Esophagus squamous epithelium (tissue), 5 donors: ENCODE measurements at regions not wholly inside any gene's neighbourhood (a gene's known extent, or its start where the extent isn't known, plus 50 kb on each side); places are given as distances from the start of the nearest gene placed in this dataset.

Experiments
- DNase-seq: peaks from one replicate; lab custom pipeline; 2025; lab: John Stamatoyannopoulos, UW
- H3K27ac ChIP-seq, 4 donors: fragments of 200-600 bp; sonication (generic); one replicate each; pipeline ENCODE4 v1.5.1; 2016 to 2019; ENCODE audit warnings: mild to moderate bottlenecking in 1 of 4
- H3K27me3 ChIP-seq, 4 donors: fragments of 200-600 bp; sonication (generic); 1 replicate in 3 of 4; 2 replicates in 1 of 4; pipeline versions ENCODE4 v1.5.1 to v1.6.0; 2017 to 2021; ENCODE audit warnings: antibody characterized with exemption in 1 of 4
- H3K36me3 ChIP-seq, 3 donors: fragments of 200-600 bp; sonication (generic); one replicate each; pipeline ENCODE4 v1.5.1; 2016 to 2019
- H3K4me1 ChIP-seq, 3 donors: fragments of 200-600 bp; sonication (generic); one replicate each; pipeline ENCODE4 v1.5.1; 2017 to 2019
- H3K4me3 ChIP-seq, 4 donors: fragments of 200-600 bp; sonication (generic); 1 replicate in 3 of 4; 2 replicates in 1 of 4; pipeline ENCODE4 v1.5.1; 2016 to 2019; ENCODE audit warnings: mild to moderate bottlenecking in 2 of 4, moderate library complexity in 1 of 4
- H3K9me3 ChIP-seq, 3 donors: fragments of 200-600 bp; sonication (generic); one replicate each; pipeline ENCODE4 v1.5.1; 2016 to 2019
- CTCF ChIP-seq, 6 experiments: fragments of 450-650 bp in 4 of 6; fragments of 200-600 bp in 2 of 6; sonication (generic) in 2 of 6; IDR thresholded peaks; one replicate each; pipeline ENCODE4 v1.5.1; 2016 to 2019; ENCODE audit warnings: antibody characterized with exemption in 6 of 6, mild to moderate bottlenecking in 4 of 6, moderate library complexity in 4 of 6
- POLR2A ChIP-seq, 4 donors: fragments of 450-650 bp; IDR thresholded peaks; one replicate each; pipeline ENCODE4 v1.6.1; 2017; ENCODE audit warnings: antibody characterized with exemption in 4 of 4, mild to moderate bottlenecking in 4 of 4, moderate library complexity in 3 of 4
- WGBS, 2 donors: methylation state at CpG; one replicate each; pipeline ENCODE4 v1.1.5; 2018; 5-methylcytosine and 5-hydroxymethylcytosine counted together
- intact Hi-C: fragments of 100-400 bp; cut with DNase I; formaldehyde crosslinking; loops from one replicate; pipeline ENCODE4 v1.15.0; 2022
- donor health status: DM: yes; HTN: yes; CAD: no.

DNA sequence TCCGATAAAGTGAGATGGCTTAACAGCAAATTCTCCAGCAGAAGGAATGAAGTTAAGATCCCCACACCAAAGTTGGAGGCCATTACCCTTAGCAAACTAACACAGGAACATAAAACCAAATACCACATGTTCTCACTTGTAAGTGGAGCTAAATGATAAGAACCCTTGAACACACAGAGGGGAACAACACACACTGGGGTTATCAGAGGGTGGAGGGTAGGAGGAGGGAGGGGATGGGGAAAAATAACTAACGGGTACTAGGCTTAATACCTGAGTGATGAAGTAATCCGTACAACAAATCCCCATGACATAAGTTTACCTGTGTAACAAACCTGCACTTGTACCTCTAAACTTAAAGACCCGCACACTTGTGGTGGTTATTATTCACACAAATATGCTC lies 240.4 kb upstream of the NAV3 start:
- no peaks in the 10 kb centered on the region for H3K4me1 ChIP-seq
- H3K27me3 ChIP-seq = no peaks in the 10 kb centered on the region
- no peak overlapping the region for H3K4me3 ChIP-seq
- H3K36me3 ChIP-seq = no peaks in the 10 kb centered on the region
- 59 to 72% methylated on average over 4 of the region's 4 CpGs for WGBS, 2 donors
- no peaks in the 10 kb centered on the region for H3K9me3 ChIP-seq
- no peak overlapping the region for H3K27ac ChIP-seq
- no peak for DNase-seq
- TF ChIP-seq POLR2A (IDR thresholded peaks at IDR 0.05) (no peak), CTCF (IDR thresholded peaks at IDR 0.05) (no peak)
- intact Hi-C loops = no loop called here

DNA sequence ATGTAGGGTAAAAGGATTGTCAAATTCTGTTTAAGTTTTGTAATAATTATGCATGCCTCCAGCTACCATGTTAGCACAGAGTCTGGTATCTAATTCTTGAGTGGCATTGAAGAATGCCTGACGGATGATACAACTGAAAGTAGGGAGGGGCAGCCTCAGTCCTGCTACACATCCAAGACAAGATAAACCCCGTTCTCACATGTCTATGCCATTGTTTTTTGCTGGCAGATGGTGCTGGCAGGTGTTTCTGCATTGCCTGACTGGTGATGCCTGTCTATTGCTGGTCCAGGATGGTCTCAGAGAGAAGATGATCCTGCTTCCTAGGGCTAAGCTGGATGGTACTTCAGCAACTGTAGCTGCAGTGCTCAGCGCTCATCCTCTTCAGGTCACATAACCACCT lies 245.8 kb upstream of the NAV3 start:
- Histone ChIP-seq H3K36me3 (no peaks in the 10 kb centered on the region), H3K4me3 (no peak overlapping the region), H3K27me3 (no peaks in the 10 kb centered on the region), H3K27ac (no peak overlapping the region), H3K9me3 (no peaks in the 10 kb centered on the region), H3K4me1 (no peaks in the 10 kb centered on the region)
- intact Hi-C loops = no loop called here
- DNase-seq = no peak
- WGBS, 2 donors = 63 to 73% methylated on average over 3 of the region's 3 CpGs
- no peak for TF ChIP-seq CTCF (IDR thresholded peaks at IDR 0.05)
- no peak for TF ChIP-seq POLR2A (IDR thresholded peaks at IDR 0.05)

DNA sequence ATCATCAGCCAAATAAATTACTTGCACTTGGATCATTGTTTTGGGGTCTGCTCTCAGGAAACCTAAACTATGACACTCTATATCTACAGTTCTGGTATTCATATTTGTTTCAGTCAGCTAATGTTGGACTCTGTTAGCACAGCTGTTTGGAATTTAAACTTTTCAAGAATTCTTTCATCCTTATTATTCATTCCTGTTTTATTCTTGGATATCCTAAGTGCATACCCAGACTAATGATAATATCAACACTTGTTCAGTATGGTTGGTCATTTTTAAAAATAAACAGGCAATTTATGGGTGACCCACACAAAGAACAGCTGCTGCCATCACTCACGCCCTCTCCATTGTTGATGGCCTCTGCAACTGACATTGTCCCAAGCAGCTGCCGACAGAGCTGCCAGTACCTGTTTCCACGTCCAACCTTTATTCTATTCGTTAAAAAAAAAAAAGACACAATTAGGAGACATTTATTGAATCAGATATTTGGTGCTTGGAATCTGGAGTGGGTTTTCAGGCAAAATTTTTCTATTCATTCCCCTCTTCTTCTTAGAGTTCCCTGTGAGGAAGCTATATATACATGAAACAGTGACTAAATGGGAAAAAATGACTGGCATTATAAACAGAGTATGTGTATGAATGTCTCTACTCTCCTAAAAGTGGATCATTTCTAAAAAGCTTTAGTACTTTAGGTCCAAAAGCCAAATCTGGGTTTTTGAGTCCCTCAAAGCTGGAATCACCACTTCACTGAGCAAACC lies 252.1 kb upstream of the NAV3 start:
- intact Hi-C loops = no loop called here
- Histone ChIP-seq H3K4me1 (no peaks in the 10 kb centered on the region), H3K4me3 (no peak overlapping the region), H3K36me3 (no peaks in the 10 kb centered on the region), H3K27me3 (no peaks in the 10 kb centered on the region), H3K27ac (no peak overlapping the region), H3K9me3 (no peaks in the 10 kb centered on the region)
- TF ChIP-seq POLR2A (IDR thresholded peaks at IDR 0.05) (no peak), CTCF (IDR thresholded peaks at IDR 0.05) (no peak)
- 34 to 49% methylated on average over 4 of the region's 4 CpGs for WGBS, 2 donors
- no peak for DNase-seq

- DNase-seq = no peak
- TF ChIP-seq CTCF (IDR thresholded peaks at IDR 0.05) = no peak
- TF ChIP-seq POLR2A (IDR thresholded peaks at IDR 0.05) = no peak
- Histone ChIP-seq H3K4me3 (no peak overlapping the region), H3K36me3 (no peaks in the 10 kb centered on the region), H3K27me3 (no peaks in the 10 kb centered on the region), H3K27ac (no peak overlapping the region), H3K4me1 (no peaks in the 10 kb centered on the region), H3K9me3 (no peaks in the 10 kb centered on the region)
- intact Hi-C loops = no loop called here
- WGBS, 2 donors = 68 to 73% methylated on average over 1 of the region's 1 CpG
Observed at GRCh38 chr12:77577791-77578190, 252.9 kb upstream of the NAV3 start.

DNA sequence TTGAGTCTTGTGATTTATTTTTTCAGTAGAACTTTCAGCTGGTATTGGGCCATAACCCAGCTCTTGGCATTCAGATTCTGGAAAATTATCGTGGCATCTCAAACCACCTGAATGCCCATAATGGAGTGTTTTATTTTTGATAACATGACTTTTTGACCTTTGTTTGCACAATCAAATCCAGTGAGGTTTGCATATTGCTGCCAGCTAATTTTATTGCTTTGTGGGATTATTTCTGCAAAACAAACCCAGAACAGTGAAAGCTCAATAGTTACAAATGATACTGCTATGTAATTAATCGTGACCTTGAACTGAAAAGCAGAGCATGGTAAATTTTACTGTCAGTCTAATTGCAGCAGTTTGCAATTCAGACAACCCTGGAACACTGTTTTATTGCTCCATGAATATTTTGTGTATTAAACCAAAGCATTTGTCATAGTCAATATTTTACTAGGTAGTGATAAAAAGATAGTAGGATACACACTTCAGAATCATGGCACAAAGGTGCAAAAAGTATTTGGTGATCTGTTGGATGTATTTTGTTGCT lies 255.2 kb upstream of the NAV3 start:
- Histone ChIP-seq H3K4me3 (no peak overlapping the region), H3K27ac (no peak overlapping the region), H3K36me3 (no peaks in the 10 kb centered on the region), H3K27me3 (no peaks in the 10 kb centered on the region), H3K9me3 (no peaks in the 10 kb centered on the region), H3K4me1 (no peaks in the 10 kb centered on the region)
- intact Hi-C loops = no loop called here
- TF ChIP-seq CTCF (IDR thresholded peaks at IDR 0.05) (no peak), POLR2A (IDR thresholded peaks at IDR 0.05) (no peak)
- no peak for DNase-seq
- WGBS, 2 donors = 61 to 70% methylated on average over 2 of the region's 2 CpGs
